Brain microvascular endothelial cell (primary cell): ENCODE measurements at regions not wholly inside any gene's neighbourhood (a gene's known extent, or its start where the extent isn't known, plus 50 kb on each side); places are given as distances from the start of the nearest gene placed in this dataset.

ENCODE experiments used
- DNase-seq: peaks from one replicate; pipeline ENCODE4 v3.0.0-alpha.2; 2020
- H3K27ac ChIP-seq: fragments of 250-450 bp; sonication (Bioruptor Pico); 2 replicates; pipeline ENCODE4 v1.5.1; 2020; ENCODE audit warnings: mild to moderate bottlenecking, moderate library complexity
- H3K27me3 ChIP-seq: fragments of 250-450 bp; sonication (Bioruptor Pico); replicated peaks from 2 replicates; pipeline ENCODE4 v1.5.1; 2020; ENCODE audit warnings: mild to moderate bottlenecking
- H3K36me3 ChIP-seq: fragments of 250-450 bp; sonication (Bioruptor Pico); replicated peaks from 2 replicates; pipeline ENCODE4 v1.5.1; 2020; ENCODE audit warnings: mild to moderate bottlenecking
- H3K4me3 ChIP-seq: 2 replicates; pipeline ENCODE4 v1.5.1; 2011; ENCODE audit warnings: low read depth, mild to moderate bottlenecking, control low read depth, low read length, moderate library complexity
- CTCF ChIP-seq: IDR thresholded peaks from 2 replicates; pipeline ENCODE4 v1.5.1; 2011; ENCODE audit warnings: low read depth, mild to moderate bottlenecking, moderate library complexity, low read length, control low read depth, inconsistent platforms; ENCODE audit errors: missing control alignments
- in situ Hi-C: cut with HindIII; loops from 2 replicates; pipeline ENCODE4 v1.10.0; 2017; ENCODE audit warnings: low sequenced_read_pairs, low pct_ligation_motif_present

GRCh38 chr15:87348746-87349145, 907.8 kb downstream of the NTRK3 start:
- no peak for TF ChIP-seq CTCF
- H3K27ac ChIP-seq = no peak overlapping the region
- no peaks in the 10 kb centered on the region for H3K36me3 ChIP-seq
- H3K27me3 ChIP-seq = no peaks in the 10 kb centered on the region
- DNase-seq = peak; percentile 49
- in situ Hi-C loops = no loop called here
- H3K4me3 ChIP-seq = no peak overlapping the region

GRCh38 chr15:87347806-87348515, 908.6 kb downstream of the NTRK3 start:
- Histone ChIP-seq H3K27ac (no peak overlapping the region), H3K4me3 (no peak overlapping the region), H3K36me3 (no peaks in the 10 kb centered on the region), H3K27me3 (no peaks in the 10 kb centered on the region)
- DNase-seq = no peak
- in situ Hi-C loops = no loop called here
- TF ChIP-seq CTCF = no peak

GRCh38 chr15:87345961-87346360, 910.6 kb downstream of the NTRK3 start:
- H3K27ac ChIP-seq = no peak overlapping the region
- in situ Hi-C loops = no loop called here
- no peak for TF ChIP-seq CTCF

GRCh38 chr15:87343966-87344365, 912.6 kb downstream of the NTRK3 start:
- Histone ChIP-seq H3K36me3 (no peaks in the 10 kb centered on the region), H3K4me3 (no peak overlapping the region), H3K27me3 (no peaks in the 10 kb centered on the region), H3K27ac (no peak overlapping the region)
- no peak for DNase-seq
- TF ChIP-seq CTCF = no peak
- in situ Hi-C loops = no loop called here

More at GRCh38 chr15:87345961-87346360, 910.6 kb downstream of the NTRK3 start:
- Histone ChIP-seq H3K36me3 (no peaks in the 10 kb centered on the region), H3K4me3 (no peak overlapping the region), H3K27me3 (no peaks in the 10 kb centered on the region)
- DNase-seq = no peak

- in situ Hi-C loops = no loop called here
- H3K27ac ChIP-seq = no peak overlapping the region
Measured at GRCh38 chr15:87340370-87340769, 916.2 kb downstream of the NTRK3 start.

More at GRCh38 chr15:87340370-87340769, 916.2 kb downstream of the NTRK3 start:
- H3K27me3 ChIP-seq = no peaks in the 10 kb centered on the region
- TF ChIP-seq CTCF = no peak
- no peak for DNase-seq
- H3K36me3 ChIP-seq = no peaks in the 10 kb centered on the region
- H3K4me3 ChIP-seq = no peak overlapping the region
